Ureter (tissue), 1 donor: ENCODE measurements at regions not wholly inside any gene's neighbourhood (a gene's known extent, or its start where the extent isn't known, plus 50 kb on each side); places are given as distances from the start of the nearest gene placed in this dataset.
"Not testable (repeated sequence)": the region's sequence is repeated elsewhere in the genome, so short reads cannot be mapped to it uniquely, and the experiment has no call there.

ENCODE experiments used
- DNase-seq: peaks from one replicate; pipeline ENCODE4 v3.0.0-alpha.2; 2020; ENCODE audit warnings: low spot score
- donor health status: DM: yes; HTN: yes; CAD: no.

DNA sequence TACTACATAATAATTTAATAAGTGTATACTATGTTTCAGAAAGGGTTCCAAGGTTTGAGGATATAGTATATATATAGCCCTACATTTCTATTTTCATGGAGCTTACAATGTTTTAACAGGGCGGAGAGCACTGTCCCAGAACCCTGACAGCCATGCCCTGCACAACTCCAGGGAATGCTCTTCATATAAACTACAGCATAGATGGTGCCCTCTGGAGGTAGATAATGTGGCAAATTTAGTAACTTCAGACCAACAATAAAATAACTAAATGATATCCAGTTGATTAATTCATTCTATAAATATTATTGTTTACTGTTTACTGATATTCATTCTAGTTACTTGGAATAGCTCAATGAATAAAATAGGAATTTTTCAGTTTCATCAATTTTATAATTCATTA is 693.7 kb upstream of the CCDC179 start:
- DNase-seq, result no peak

DNA sequence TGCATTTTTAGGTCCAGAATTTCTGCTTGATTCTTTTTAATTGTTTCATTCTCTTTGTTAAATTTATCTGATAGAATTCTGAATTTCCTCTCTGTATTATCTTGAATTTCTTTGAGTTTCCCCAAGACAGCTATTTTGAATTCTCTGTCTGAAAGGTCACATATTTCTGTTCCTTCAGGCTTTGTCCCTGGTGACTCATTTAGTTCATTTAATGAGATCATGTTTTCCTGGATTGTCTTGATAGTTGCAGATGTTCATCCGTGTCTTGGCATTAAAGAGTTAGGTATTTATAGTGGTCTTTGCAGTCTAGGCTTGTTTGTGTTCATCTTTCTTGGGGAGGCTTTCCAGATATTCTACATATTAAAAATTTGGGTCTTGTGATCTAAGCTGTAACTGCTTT is 694.8 kb upstream of the CCDC179 start:
- no peak for DNase-seq

DNA sequence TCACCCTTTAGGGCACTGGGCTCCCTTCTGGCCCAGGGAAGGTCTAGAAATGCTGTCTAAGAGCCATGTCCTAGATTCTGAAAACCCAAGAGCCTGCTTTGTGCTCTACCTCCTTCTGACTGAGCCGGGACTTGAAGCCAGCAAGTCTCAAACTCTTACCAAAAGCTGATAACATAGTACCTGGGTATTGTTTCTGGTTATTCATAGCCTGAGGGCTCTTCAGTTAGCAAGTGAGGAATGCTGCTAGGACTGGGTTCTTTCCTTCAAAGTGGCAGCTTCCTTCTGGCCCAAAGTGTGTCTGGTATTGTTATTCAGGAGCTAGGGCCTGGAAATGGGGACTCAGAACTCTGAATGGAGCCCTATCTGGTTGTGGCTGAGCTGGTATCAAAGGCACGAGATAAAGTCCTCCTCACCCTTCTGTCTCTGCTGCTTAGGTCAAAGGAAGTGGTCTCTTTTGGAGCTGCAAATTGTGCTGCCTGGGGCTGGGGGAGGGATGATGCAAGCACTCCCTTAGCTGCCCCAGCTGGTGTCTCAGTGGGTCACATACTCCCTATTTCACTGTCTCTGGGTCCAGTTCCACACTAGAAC is 696.0 kb upstream of the CCDC179 start:
- no peak for DNase-seq

DNA sequence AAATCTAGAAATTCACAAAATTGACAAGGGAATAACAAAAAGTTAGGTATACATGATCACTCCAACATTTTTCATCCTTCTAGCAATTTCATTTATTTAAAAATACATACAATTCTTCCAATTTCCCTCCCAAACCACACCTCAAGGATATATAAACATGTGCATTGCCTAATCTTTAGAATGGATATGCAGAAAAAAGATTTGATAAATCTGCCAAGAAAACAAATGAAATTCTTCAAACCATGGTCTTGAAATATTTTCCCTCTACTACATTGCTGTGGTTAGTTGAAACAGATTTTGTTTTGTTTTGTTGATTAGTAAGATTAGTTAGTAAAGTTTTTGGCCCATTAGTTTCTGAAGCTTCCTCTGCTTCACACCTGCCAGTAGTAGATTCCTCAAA is 703.3 kb upstream of the CCDC179 start:
- no peak for DNase-seq

DNA sequence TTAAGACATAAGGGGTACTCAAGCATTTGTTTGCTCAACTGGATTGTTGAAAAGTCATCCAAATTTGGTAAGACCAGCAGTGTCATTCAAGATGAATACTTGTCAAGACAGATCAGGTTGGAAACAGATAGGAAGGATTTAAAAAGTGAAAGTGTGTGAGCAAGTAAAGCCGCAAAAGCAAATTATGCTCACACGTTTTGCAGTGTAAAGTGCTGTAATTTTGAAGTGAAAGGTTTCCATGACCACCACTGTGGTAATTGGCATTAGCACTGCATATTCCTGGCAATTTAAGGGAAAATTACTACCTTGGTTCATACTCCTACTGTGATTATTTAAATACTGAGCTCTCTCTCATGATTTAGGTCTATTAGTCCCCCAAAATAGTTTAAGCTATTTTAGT is 704.1 kb upstream of the CCDC179 start:
- no peak for DNase-seq

GRCh38 chr11:23569134-23569533 is 708.9 kb upstream of the CCDC179 start:
- no peak for DNase-seq

DNA sequence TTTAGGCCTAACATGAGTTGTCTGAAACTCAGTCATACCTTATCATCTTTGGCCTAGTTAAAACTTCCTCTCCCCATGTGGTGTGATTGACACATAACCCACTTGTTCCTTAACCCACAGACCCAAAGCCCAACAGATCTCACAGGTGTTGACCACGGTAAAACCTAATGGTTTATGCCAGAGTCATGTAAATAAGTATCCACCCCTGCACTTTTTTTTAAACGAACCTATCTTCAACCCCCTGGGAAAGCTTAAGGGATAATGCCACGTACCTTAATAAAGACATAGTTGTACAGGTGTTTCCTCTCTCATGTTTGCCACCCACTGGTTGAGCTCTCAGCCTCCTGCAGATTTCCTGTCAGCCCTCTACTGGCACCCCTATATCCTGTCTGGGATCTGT is 709.3 kb upstream of the CCDC179 start:
- no peak for DNase-seq

DNA sequence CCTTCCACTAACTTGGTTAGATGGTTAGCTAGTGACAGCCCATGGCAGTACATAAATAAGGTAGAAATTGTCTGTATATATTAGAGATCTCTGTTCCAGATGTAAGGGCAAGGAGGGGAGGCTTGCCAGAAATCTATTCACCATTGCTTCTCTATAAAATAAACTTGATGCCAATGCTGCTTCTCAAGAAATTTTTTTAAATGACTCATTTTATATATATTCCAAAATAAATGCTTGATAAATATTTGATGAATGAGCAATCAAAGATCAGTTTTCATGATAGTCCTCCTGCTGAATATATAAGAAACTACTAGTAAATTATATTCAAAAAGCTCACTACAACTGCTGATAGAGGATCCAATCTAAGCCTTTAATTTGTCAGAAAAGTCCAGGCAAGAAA is 710.6 kb upstream of the CCDC179 start:
- no peak for DNase-seq

DNA sequence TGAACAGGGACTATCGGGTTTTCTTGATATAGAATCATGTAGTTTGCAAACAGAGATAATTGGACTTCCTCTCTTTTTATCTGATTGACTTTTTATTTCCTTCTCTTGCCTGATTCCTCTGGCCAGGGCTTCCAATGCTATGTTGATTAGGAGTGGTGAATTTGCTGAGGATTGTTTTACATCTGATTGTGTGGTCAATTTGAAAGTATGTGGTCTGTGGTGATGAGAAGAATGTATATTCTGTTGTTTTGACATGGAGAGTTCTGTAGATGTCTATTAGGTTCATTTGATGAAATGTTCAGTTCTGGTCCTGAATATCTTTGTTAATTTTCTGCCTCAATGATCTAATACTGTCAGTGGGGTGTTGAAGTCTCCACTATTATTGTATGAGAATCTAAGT is 713.2 kb upstream of the CCDC179 start:
- no peak for DNase-seq

DNA sequence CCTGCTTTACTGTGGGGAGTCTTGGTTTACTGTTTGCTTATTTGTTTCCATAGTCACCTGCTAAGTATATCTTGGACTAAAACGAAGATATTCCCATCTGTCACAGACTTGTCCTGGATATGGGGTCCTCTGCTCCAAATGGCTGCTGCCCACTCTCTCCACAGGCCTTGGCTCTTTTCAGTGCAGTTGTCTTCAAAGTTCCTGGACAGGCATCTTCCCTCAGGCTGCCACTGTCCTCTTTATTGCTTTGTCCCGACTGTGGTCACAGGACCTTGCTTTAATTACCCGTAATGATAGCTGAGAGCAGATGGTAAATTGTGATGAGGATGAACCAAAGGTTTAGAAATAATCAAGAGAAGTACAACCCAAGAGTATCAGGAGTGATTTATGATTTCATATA is 713.9 kb upstream of the CCDC179 start:
- DNase-seq, result no peak

- DNase-seq, result no peak
Measured at GRCh38 chr11:23577296-23577695, 717.0 kb upstream of the CCDC179 start.

GRCh38 chr11:23585416-23586104 is 725.3 kb upstream of the CCDC179 start:
- DNase-seq, result no peak

DNA sequence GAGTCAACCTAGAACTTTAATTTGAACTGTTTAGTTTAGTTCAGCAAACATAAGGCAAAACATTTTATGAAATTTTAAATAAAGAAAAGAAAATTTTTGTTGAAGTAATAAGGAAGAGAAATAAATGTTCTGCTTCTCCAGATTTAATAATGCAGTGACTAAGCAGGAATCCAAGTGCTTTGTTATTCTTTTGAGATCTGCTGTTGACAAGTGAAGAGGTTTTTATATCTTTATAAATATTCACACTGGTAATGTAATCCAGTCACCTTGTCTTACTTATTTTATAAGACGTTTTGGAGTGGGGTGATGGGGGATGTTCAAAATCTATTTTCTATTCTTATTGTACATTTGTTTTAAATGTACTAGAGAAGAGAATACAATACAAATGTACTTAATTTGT is 725.9 kb upstream of the CCDC179 start:
- no peak for DNase-seq

DNA sequence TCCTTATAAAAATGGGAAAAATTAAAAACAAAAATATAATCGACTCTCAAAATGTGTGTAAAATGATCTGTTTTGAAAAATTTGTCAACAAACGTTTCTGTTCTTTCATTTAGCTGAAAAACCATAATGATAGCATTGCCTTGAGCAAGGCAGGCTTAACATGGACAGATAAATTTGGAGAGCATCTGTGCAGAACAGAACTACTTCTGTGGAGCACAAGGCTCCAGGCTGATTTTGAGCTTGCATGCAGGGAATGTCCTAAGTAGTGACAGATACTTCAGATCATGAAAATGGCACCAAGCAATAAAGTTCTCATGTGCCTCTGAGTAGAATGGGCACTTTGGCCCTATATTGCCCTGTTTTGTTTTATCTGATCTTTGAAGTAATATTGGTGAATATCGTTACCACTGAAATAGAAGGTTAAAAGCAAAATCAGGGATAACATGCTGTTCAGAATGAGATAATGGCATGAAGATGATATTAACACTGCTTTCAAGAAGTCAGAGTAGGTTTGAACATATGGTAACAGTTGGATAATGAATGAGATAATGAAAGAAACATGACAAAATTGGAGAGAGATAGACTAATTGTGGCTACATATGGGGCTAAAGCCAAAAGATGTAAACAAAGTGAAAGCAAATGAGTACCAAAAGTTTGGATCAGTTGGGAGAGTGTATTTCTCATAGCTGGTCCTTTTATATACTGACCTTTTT is 730.5 kb upstream of the CCDC179 start:
- no peak for DNase-seq

DNA sequence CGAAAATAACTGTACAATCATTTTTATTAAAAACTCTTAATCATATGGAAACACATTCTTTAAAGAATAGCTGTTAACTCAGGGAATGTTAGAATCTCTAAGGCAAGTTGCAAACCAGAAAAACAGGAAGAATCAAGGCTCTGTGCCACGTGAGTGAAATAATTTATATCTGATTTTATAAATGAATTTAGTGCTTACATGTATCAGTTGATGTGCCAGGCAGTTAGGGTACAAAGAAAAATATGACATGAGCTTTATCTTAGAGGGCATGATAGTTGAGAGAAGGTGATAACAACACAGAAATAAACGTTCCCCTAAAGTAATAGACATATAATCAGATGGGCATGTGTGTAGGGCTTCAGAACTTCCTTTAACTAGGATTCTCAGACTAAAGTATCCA is 734.5 kb upstream of the CCDC179 start:
- no peak for DNase-seq

- no peak for DNase-seq
Measured at GRCh38 chr11:23604966-23605365, 744.7 kb upstream of the CCDC179 start.

DNA sequence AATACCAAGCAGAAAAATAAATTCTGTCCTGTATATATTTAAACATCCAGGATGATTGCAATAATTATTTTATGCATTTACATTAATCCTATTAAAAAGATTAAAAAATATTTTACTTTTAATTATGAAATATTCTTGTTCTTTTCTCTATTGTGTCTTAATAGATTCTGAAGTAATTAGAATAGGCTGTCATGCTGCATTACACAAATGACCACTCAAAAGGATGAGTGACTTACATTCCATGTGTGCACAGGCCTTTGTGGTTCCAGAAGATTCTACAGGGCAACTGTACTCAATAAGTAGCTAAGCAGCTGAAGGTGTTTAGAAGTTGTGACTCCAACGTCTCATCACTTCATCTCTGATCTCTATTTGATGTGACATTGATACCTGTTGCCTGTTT is 745.9 kb upstream of the CCDC179 start:
- no peak for DNase-seq

DNA sequence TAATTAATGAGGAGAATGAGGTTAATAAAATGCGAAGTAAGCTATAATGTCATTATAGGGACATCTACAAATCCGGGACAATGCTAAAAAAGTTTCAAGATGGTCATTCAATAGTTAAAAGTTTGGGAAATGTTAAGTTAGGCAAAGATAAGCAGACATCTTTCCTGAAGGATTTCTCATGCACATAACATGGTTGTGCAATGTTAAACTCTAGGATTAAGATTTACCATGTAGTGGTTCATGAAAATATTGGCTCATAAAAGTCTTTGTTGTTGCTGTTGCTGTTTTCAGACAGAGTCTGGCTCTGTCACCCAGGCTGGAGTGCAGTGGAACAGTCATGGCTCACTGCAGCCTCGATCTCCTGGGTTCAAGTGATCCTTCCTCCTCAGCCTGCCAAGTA is 751.5 kb upstream of the CCDC179 start:
- DNase-seq, result no peak

DNA sequence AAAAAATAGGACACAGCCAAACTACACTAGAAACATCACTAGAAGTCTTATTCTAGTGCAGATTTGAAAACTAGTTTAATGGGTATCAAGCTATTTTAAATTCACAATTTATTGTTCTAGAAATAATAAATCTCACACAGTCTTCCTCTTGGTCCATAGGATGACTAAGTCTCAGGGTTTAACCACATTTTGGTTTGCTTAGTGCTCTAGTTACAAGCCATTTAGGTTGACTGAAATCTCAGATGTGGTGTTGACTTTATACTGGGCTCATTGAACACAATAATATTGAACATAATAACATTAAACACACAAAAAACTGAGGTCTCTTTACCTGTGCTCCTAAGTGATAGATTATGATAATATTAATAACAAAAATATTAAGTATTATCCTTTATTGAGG is 760.3 kb upstream of the CCDC179 start:
- no peak for DNase-seq

- no peak for DNase-seq
Measured at GRCh38 chr11:23632293-23632692, 772.0 kb upstream of the CCDC179 start.

DNA sequence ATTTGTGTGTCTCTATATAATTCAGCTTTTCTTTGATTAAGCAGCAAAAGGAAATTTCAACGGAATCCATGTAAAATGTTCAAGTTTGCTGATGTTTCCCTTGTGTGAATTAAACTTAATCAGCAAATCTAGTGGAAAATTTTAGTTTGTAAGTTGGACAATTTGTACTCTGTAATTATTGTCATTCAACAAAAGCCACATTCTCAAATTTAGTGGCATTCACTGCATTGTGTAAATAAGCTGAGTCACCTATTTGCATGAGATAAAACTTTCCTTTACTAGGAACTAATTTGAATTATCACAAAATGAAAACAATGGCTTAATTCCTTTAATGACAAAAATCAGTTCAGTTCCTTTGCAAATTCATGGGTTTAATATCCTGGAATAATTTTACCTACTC is 784.2 kb upstream of the CCDC179 start:
- no peak for DNase-seq

GRCh38 chr11:23652336-23652735 is 792.1 kb upstream of the CCDC179 start:
- not testable (repeated sequence) for DNase-seq

DNA sequence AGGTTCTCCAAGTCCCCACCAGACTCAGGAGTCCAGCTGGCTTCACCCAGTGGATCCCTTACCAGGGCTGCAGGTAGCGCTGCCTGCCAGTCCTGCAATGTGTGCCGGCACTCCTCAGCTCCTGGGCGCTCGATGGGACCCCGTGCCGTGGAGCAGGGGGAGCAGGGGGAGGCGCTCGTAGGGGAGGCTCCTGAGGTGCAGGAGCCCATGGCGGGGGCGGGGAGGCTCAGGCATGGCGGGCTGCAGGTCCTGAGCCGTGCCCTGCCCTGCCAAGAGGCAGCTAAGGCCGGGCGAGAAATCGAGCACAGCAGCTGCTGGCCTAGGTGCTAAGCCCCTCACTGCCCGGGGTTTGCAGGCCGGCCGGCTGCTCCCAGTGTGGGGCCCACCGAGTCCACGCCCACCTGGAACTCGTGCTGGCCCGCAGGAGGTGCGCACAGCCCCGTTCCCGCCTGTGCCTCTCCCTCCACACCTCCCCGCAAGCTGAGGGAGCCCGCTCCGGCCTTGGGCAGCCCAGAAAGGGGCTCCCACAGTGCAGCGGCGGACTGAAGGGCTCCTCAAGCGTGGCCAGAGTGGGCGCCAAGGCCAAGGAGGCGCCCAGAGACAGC is 792.9 kb upstream of the CCDC179 start:
- no peak for DNase-seq
